ENCODE measurements at regions not wholly inside any gene's neighbourhood (a gene's known extent, or its start where the extent isn't known, plus 50 kb on each side); places are given as distances from the start of the nearest gene placed in this dataset.
A peak's percentile ranks its signal among the peaks of the same experiment; 100 is the strongest.
"Not testable (repeated sequence)": the region's sequence is repeated elsewhere in the genome, so short reads cannot be mapped to it uniquely, and the experiment has no call there.

DNA sequence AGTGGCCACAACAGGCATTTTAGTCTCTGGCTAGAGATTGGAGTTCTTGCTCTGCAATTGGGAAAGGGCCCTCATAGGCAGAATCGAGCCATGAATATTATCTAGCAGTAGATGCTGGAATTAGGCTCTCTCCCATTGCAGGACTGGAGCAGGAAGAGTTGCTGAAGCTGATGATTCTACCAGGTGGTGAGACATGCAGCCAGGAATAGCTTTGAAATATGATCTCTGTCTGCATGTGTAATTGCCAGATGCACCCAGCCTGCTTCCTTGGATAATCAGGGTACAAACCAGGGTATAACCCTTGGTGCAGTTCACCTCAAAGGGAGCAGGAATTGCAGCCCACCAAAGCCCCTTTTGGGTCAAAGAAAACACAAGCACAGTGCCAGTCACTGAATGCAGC lies 211.4 kb upstream of the FTMT start:
- no peak for ATAC-seq
- Histone ChIP-seq H3K4me1 (no peaks in the 10 kb centered on the region), H3K27me3 (no peaks in the 10 kb centered on the region), H3K4me3 (no peak overlapping the region), H3K36me3 (no peaks in the 10 kb centered on the region), H3K27ac (no peak overlapping the region), H3K9me3 (peaks cover 0 to 7% (median 0%) of the 10 kb centered on the region in 12 donors)
- 58 to 85% (median 70%) methylated on average over 1 of the region's 1 CpG for WGBS, 4 donors
- no peak for DNase-seq
- intact Hi-C loops (cut with DNase I) = no loop called here
- TF ChIP-seq, protein P1, sequence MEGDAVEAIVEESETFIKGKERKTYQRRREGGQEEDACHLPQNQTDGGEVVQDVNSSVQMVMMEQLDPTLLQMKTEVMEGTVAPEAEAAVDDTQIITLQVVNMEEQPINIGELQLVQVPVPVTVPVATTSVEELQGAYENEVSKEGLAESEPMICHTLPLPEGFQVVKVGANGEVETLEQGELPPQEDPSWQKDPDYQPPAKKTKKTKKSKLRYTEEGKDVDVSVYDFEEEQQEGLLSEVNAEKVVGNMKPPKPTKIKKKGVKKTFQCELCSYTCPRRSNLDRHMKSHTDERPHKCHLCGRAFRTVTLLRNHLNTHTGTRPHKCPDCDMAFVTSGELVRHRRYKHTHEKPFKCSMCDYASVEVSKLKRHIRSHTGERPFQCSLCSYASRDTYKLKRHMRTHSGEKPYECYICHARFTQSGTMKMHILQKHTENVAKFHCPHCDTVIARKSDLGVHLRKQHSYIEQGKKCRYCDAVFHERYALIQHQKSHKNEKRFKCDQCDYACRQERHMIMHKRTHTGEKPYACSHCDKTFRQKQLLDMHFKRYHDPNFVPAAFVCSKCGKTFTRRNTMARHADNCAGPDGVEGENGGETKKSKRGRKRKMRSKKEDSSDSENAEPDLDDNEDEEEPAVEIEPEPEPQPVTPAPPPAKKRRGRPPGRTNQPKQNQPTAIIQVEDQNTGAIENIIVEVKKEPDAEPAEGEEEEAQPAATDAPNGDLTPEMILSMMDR (IDR thresholded peaks at IDR 0.05) = no peak
- TF ChIP-seq POLR2A (IDR thresholded peaks at IDR 0.05) = no peak

GRCh38 chr5:121658221-121658620 lies 193.5 kb upstream of the FTMT start:
- Histone ChIP-seq H3K36me3 (no peaks in the 10 kb centered on the region), H3K9me3 (peaks cover 0 to 2% (median 0%) of the 10 kb centered on the region in 12 donors), H3K4me1 (no peaks in the 10 kb centered on the region), H3K27me3 (no peaks in the 10 kb centered on the region), H3K27ac (no peak overlapping the region), H3K4me3 (no peak overlapping the region)
- DNase-seq = no peak
- ATAC-seq = no peak
- no peak for TF ChIP-seq POLR2A (IDR thresholded peaks at IDR 0.05)
- TF ChIP-seq, protein P1 (IDR thresholded peaks at IDR 0.05) = no peak
- intact Hi-C loops (cut with DNase I) = no loop called here

DNA sequence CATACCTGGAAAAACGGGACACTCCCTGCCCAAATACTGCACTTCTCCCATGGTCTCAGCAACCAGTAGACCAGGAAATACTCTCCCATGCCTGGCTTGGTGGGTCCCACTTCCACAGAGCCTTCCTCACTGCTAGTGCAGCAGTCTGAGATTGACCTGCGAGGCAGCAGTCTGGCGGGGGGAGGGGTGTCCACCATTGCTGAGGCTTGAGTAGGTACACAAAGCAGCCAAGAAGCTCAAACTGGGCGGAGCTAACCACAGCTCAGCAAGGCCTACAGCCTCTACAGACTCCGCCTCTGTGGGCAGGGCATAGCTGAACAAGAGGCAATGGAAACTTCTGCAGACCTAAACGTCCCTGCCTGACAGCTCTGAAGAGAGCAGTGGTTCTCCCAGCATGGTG lies 191.5 kb upstream of the FTMT start:
- Histone ChIP-seq H3K27me3 (no peaks in the 10 kb centered on the region), H3K4me3 (no peak overlapping the region), H3K36me3 (no peaks in the 10 kb centered on the region), H3K27ac (no peak overlapping the region), H3K4me1 (no peaks in the 10 kb centered on the region), H3K9me3 (peaks cover 0 to 12% (median 0%) of the 10 kb centered on the region in 12 donors)
- no peak for ATAC-seq
- WGBS, 4 donors = 72 to 85% (median 82%) methylated on average over 3 to 6 of the region's 6 CpGs
- intact Hi-C loops (cut with DNase I) = no loop called here
- TF ChIP-seq, protein P1 (IDR thresholded peaks at IDR 0.05) = no peak
- no peak for TF ChIP-seq POLR2A (IDR thresholded peaks at IDR 0.05)
- DNase-seq = peak in 2 of 5 donors; percentile 25 to 47

- WGBS, 4 donors = 87 to 90% (median 90%) methylated on average over 4 of the region's 4 CpGs
- H3K27me3 ChIP-seq; H3K4me3 ChIP-seq; DNase-seq; H3K27ac ChIP-seq; ATAC-seq; H3K36me3 ChIP-seq; H3K4me1 ChIP-seq; intact Hi-C loops (cut with DNase I): not testable (repeated sequence)
- peaks cover 0 to 13% (median 0%) of the 10 kb centered on the region in 12 donors for H3K9me3 ChIP-seq
Measured at GRCh38 chr5:121665542-121665941, 186.1 kb upstream of the FTMT start.

- no peak overlapping the region for H3K4me3 ChIP-seq
- peaks cover 0 to 13% (median 0%) of the 10 kb centered on the region in 12 donors for H3K9me3 ChIP-seq
- TF ChIP-seq, protein P1 (IDR thresholded peaks at IDR 0.05) = no peak
- no peak for TF ChIP-seq POLR2A (IDR thresholded peaks at IDR 0.05)
- WGBS, 4 donors = 14 to 20% (median 17%) methylated on average over 3 of the region's 3 CpGs
- H3K27me3 ChIP-seq = no peaks in the 10 kb centered on the region
- H3K4me1 ChIP-seq = no peaks in the 10 kb centered on the region
- intact Hi-C loops (cut with DNase I) = no loop called here
- no peak for DNase-seq
- H3K36me3 ChIP-seq = no peaks in the 10 kb centered on the region
- no peak for ATAC-seq
- H3K27ac ChIP-seq = no peak overlapping the region
Measured at GRCh38 chr5:121667292-121667691, 184.4 kb upstream of the FTMT start.

All from heart left ventricle (tissue), 16 donors.